HEK293T (cell line): ENCODE measurements at regions not wholly inside any gene's neighbourhood (a gene's known extent, or its start where the extent isn't known, plus 50 kb on each side); places are given as distances from the start of the nearest gene placed in this dataset.
"Not testable (repeated sequence)": the region's sequence is repeated elsewhere in the genome, so short reads cannot be mapped to it uniquely, and the experiment has no call there.

Source experiments
- CTCF ChIA-PET: fragments of 350-600 bp; formaldehyde crosslinking; extraction: SDS; loops from one replicate; lab custom pipeline; 2021; ENCODE audit warnings: antibody characterized with exemption, inconsistent platforms; lab: Yijun Ruan, JAX
- POLR2A ChIA-PET: fragments of 350-600 bp; formaldehyde crosslinking; extraction: SDS; loops from one replicate; lab custom pipeline; 2020; ENCODE audit warnings: antibody characterized with exemption, inconsistent platforms; lab: Yijun Ruan, JAX
- DNase-seq: peaks from one replicate; pipeline ENCODE4 v3.0.0; 2012; ENCODE audit warnings: mixed read lengths; ENCODE audit errors: extremely low spot score
- ARNT ChIP-seq: fragments of 450-650 bp; IDR thresholded peaks from 2 replicates; pipeline ENCODE4 v1.6.1; 2017; ENCODE audit warnings: mild to moderate bottlenecking
- BHLHE40 ChIP-seq: fragments of 450-650 bp; IDR thresholded peaks from 2 replicates; pipeline ENCODE4 v1.6.1; 2016; ENCODE audit warnings: mild to moderate bottlenecking, moderate library complexity, borderline replicate concordance
- CTBP1 ChIP-seq: fragments of 450-650 bp; IDR thresholded peaks from 2 replicates; pipeline ENCODE4 v1.6.1; 2016; ENCODE audit warnings: borderline replicate concordance
- ELF4 ChIP-seq: fragments of 450-650 bp; IDR thresholded peaks from 2 replicates; pipeline ENCODE4 v1.6.1; 2017; ENCODE audit warnings: antibody characterized with exemption
- FOXA1 ChIP-seq: fragments of 450-650 bp; IDR thresholded peaks from 2 replicates; pipeline ENCODE4 v1.6.1; 2016; ENCODE audit warnings: mild to moderate bottlenecking
- FOXK2 ChIP-seq: fragments of 450-650 bp; IDR thresholded peaks from 2 replicates; pipeline ENCODE4 v1.6.1; 2016; ENCODE audit warnings: mild to moderate bottlenecking
- FOXM1 ChIP-seq: fragments of 450-650 bp; IDR thresholded peaks from 2 replicates; pipeline ENCODE4 v1.6.1; 2017; ENCODE audit warnings: mild to moderate bottlenecking, borderline replicate concordance
- HDGF ChIP-seq: fragments of 450-650 bp; IDR thresholded peaks from 2 replicates; pipeline ENCODE4 v1.6.1; 2017; ENCODE audit warnings: antibody characterized with exemption, borderline replicate concordance
- L3MBTL2 ChIP-seq: fragments of 450-650 bp; conservative IDR thresholded peaks from 2 replicates; pipeline ENCODE4 v1.6.1; 2016; ENCODE audit warnings: mild to moderate bottlenecking
- LEF1 ChIP-seq: fragments of 450-650 bp; IDR thresholded peaks from 2 replicates; pipeline ENCODE4 v1.6.1; 2017; ENCODE audit warnings: mild to moderate bottlenecking, borderline replicate concordance
- NFRKB ChIP-seq: fragments of 450-650 bp; IDR thresholded peaks from 2 replicates; pipeline ENCODE4 v1.6.1; 2016; ENCODE audit warnings: mild to moderate bottlenecking, moderate library complexity
- PKNOX1 ChIP-seq: fragments of 450-650 bp; IDR thresholded peaks from 2 replicates; pipeline ENCODE4 v1.6.1; 2016
- SP1 ChIP-seq: fragments of 450-650 bp; IDR thresholded peaks from 2 replicates; pipeline ENCODE4 v1.6.1; 2017
- SUZ12 ChIP-seq: fragments of 450-650 bp; IDR thresholded peaks from 2 replicates; pipeline ENCODE4 v1.6.1; 2016; ENCODE audit warnings: mild to moderate bottlenecking
- TARDBP ChIP-seq: fragments of 450-650 bp; IDR thresholded peaks from 2 replicates; pipeline ENCODE4 v1.6.1; 2016
- ZNF384 ChIP-seq: fragments of 450-650 bp; IDR thresholded peaks from 2 replicates; pipeline ENCODE4 v1.6.1; 2016

GRCh38 chr13:44778761-44779484 is 202.8 kb upstream of the TSC22D1 start:
- ChIA-PET CTCF (interaction anchor here (0.8 kb wide), 1 partner anchor 102 kb away, joined by 4 read pairs; no protein-coding TSS in a partner anchor), POLR2A (no interaction called here)
- DNase-seq, result no peak
- no peak for TF ChIP-seq BHLHE40
- no peak for TF ChIP-seq SUZ12
- TF ChIP-seq FOXM1, result no peak
- no peak for TF ChIP-seq CTBP1
- no peak for TF ChIP-seq HDGF
- TF ChIP-seq ZNF384, result no peak
- no peak for TF ChIP-seq LEF1
- TF ChIP-seq PKNOX1, result no peak
- TF ChIP-seq SP1, result no peak
- no peak for TF ChIP-seq L3MBTL2
- TF ChIP-seq ELF4, result no peak
- TF ChIP-seq FOXK2, result no peak
- no peak for TF ChIP-seq NFRKB
- TF ChIP-seq FOXA1, result no peak
- TF ChIP-seq ARNT, result no peak
- TF ChIP-seq TARDBP, result no peak

DNA sequence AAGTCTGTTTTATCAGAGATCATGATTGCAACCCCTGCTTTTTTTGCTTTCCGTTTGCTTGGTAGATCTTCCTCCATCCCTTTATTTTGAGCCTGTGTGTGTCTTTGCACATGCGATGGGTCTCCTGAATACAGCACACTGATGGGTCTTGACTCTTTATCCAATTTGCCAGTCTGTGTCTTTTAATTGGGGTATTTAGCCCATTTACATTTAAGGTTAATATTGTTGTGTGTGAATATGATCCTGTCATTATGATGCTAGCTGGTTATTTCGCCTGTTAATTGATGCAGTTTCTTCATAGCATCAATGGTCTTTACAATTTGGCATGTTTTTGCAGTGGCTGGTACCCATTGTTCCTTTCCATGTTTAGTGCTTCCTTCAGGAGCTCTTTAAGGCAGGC is 199.2 kb upstream of the TSC22D1 start:
- CTCF ChIA-PET, POLR2A ChIA-PET, DNase-seq: not testable (repeated sequence)

GRCh38 chr13:44770951-44771350 is 194.8 kb upstream of the TSC22D1 start:
- no peak for TF ChIP-seq ELF4
- no peak for TF ChIP-seq ZNF384
- no peak for TF ChIP-seq PKNOX1
- TF ChIP-seq HDGF, result no peak
- no peak for TF ChIP-seq L3MBTL2
- no peak for TF ChIP-seq NFRKB
- no peak for TF ChIP-seq FOXA1
- TF ChIP-seq ARNT, result no peak
- no peak for TF ChIP-seq SUZ12
- no peak for TF ChIP-seq LEF1
- TF ChIP-seq SP1, result no peak
- TF ChIP-seq CTBP1, result no peak
- no peak for TF ChIP-seq TARDBP
- no peak for TF ChIP-seq FOXM1
- TF ChIP-seq BHLHE40, result no peak
- TF ChIP-seq FOXK2, result no peak
- DNase-seq, result no peak

GRCh38 chr13:44769686-44770085 is 193.6 kb upstream of the TSC22D1 start:
- DNase-seq, result no peak
- POLR2A ChIA-PET, result no interaction called here
- TF ChIP-seq NFRKB (no peak), SP1 (no peak), TARDBP (no peak), L3MBTL2 (no peak), ARNT (no peak), FOXK2 (no peak), LEF1 (no peak)
- CTCF ChIA-PET, result no interaction called here

More at GRCh38 chr13:44770951-44771350, 194.8 kb upstream of the TSC22D1 start:
- CTCF ChIA-PET, result interaction anchor here (0.5 kb wide), 1 partner anchor 201 kb away, joined by 7 read pairs; no protein-coding TSS in a partner anchor
- POLR2A ChIA-PET, result no interaction called here

DNA sequence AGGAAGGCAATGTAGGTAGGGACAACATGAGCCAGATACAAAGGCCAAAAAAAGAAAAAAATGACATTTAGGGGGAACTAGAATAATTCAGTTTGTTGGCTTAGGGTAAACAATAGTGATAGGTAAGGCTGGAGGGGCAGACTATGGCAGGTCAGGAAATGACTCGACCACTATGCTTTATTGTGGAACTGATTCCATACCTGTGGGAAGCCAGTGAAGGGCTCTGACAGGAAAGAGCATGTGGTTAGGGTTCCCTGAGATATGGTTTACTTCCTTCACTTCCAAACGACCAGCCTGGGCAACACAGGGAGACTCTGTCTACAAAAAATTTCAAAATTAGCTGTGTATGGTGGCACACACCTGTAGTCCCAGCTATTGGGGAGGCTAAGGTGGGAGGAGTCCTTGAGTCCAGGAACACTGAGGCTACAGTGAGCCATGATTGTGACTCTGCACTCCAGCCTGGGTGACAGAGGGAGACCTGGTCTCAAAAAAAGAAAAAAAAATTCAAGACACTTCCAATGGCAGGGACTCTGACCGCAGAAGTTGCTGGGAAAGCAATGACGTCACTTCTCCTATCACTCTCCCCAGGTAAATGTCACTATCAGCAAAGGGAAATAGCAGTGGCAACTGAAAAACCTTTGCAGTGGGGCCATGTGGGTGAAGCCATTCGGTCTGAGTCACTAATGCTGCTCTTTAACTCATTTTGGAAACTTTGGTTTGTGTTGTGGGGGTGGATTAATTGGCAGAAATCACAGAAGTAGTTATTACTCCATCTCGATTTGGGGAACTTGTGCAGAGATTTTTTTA is 192.8 kb upstream of the TSC22D1 start:
- CTCF ChIA-PET, result no interaction called here
- DNase-seq, result no peak
- TF ChIP-seq FOXM1, result no peak
- TF ChIP-seq SUZ12, result no peak
- TF ChIP-seq TARDBP, result no peak
- TF ChIP-seq HDGF, result no peak
- no peak for TF ChIP-seq NFRKB
- no peak for TF ChIP-seq ARNT
- no peak for TF ChIP-seq L3MBTL2
- TF ChIP-seq PKNOX1, result no peak
- TF ChIP-seq FOXA1, result no peak
- no peak for TF ChIP-seq BHLHE40
- no peak for TF ChIP-seq ELF4
- no peak for TF ChIP-seq ZNF384
- no peak for TF ChIP-seq LEF1
- TF ChIP-seq FOXK2, result no peak
- TF ChIP-seq SP1, result no peak
- no peak for TF ChIP-seq CTBP1
- POLR2A ChIA-PET, result no interaction called here

GRCh38 chr13:44768239-44768638 is 192.1 kb upstream of the TSC22D1 start:
- POLR2A ChIA-PET, result no interaction called here
- CTCF ChIA-PET, result no interaction called here
- DNase-seq, result no peak
- TF ChIP-seq CTBP1 (no peak), FOXM1 (no peak), ELF4 (no peak), TARDBP (no peak), NFRKB (no peak)
